ENCODE measurements at regions not wholly inside any gene's neighbourhood (a gene's known extent, or its start where the extent isn't known, plus 50 kb on each side); places are given as distances from the start of the nearest gene placed in this dataset.

DNA sequence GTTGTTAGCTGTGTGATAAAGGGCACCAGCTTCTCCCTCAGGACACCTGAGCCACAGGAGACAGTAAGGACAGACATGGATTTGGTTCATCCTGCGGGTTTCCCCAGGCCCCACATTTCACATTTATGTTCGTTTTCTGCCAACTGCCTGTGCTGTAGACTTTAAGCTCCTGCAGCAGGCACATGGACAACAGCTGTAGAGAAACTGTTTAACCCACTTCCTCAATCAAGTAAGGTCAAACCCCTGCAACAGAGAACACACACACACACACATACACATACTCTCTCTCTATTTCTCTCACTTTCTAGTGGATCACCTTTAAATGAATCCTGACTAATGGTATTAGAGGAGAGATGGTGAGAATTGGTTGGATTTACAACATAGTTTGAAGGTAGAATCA lies 90.7 kb downstream of the C11orf87 start:
- ATAC-seq = no peak
- TF ChIP-seq CSRNP3 (CRISPR knock-in tag; IDR thresholded peaks at IDR 0.05) (no peak), CSDC2 (CRISPR knock-in tag; IDR thresholded peaks at IDR 0.05) (no peak)

- no peak for TF ChIP-seq PPARA (CRISPR knock-in tag; IDR thresholded peaks at IDR 0.05; ENCODE audit: borderline replicate concordance)
- no peak for TF ChIP-seq ARNTL (CRISPR knock-in tag; IDR thresholded peaks at IDR 0.05; ENCODE audit: borderline replicate concordance, low read depth)
- no peak for TF ChIP-seq ZNF565 (CRISPR knock-in tag; conservative IDR thresholded peaks at IDR 0.05; ENCODE audit: low read depth)
- no peak for TF ChIP-seq CSDC2 (CRISPR knock-in tag; IDR thresholded peaks at IDR 0.05)
- no peak for TF ChIP-seq TSHZ2 (CRISPR knock-in tag; IDR thresholded peaks at IDR 0.05)
- ATAC-seq = no peak
Measured at GRCh38 chr11:109514313-109515018, 92.5 kb downstream of the C11orf87 start.

DNA sequence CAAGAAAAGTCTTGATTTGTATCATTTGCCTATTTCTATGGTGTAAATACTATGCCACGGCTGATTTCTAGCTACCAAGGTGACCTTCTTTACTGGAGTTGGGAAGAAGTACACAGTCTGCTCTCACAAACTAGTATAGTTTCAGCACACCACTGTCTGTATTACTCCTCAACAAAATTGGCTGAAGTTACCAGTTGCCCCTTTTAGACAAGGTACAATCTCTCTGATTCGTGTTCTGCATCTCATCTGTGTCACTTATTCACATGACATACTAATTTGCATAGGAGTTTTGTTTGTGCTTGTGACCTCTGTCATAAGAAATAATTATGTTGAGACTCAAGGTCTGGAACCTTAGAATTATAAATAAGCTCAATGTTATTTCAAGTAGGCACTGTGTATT lies 97.3 kb downstream of the C11orf87 start:
- ATAC-seq = no peak

More for the DNA sequence above, 97.3 kb downstream of the C11orf87 start:
- TF ChIP-seq ZNF70 (CRISPR knock-in tag; IDR thresholded peaks at IDR 0.05) (no peak), CSRNP3 (CRISPR knock-in tag; IDR thresholded peaks at IDR 0.05) (no peak), BACH2 (CRISPR knock-in tag; IDR thresholded peaks at IDR 0.05; ENCODE audit: borderline replicate concordance) (no peak), TCF4 (CRISPR knock-in tag; IDR thresholded peaks at IDR 0.05; ENCODE audit: borderline replicate concordance) (no peak), TSHZ2 (CRISPR knock-in tag; IDR thresholded peaks at IDR 0.05) (no peak), ZC3H10 (CRISPR knock-in tag; IDR thresholded peaks at IDR 0.05) (no peak), GLIS3 (CRISPR knock-in tag; IDR thresholded peaks at IDR 0.05) (no peak), RARB (CRISPR knock-in tag; IDR thresholded peaks at IDR 0.05) (no peak), ESRRG (CRISPR knock-in tag; IDR thresholded peaks at IDR 0.05) (no peak), ZNF565 (CRISPR knock-in tag; conservative IDR thresholded peaks at IDR 0.05; ENCODE audit: low read depth) (no peak), ZFP30 (CRISPR knock-in tag; IDR thresholded peaks at IDR 0.05) (no peak), ZFP3 (CRISPR knock-in tag; IDR thresholded peaks at IDR 0.05) (no peak), POU6F1 (CRISPR knock-in tag; IDR thresholded peaks at IDR 0.05; ENCODE audit: borderline replicate concordance, low read depth) (no peak), CSDC2 (CRISPR knock-in tag; IDR thresholded peaks at IDR 0.05) (no peak), TOX (CRISPR knock-in tag; IDR thresholded peaks at IDR 0.05; ENCODE audit: borderline replicate concordance) (no peak), ZNF8 (CRISPR knock-in tag; IDR thresholded peaks at IDR 0.05) (no peak), ISL1 (CRISPR knock-in tag; IDR thresholded peaks at IDR 0.05) (no peak), ARNTL (CRISPR knock-in tag; IDR thresholded peaks at IDR 0.05; ENCODE audit: borderline replicate concordance, low read depth) (no peak), PPARA (CRISPR knock-in tag; IDR thresholded peaks at IDR 0.05; ENCODE audit: borderline replicate concordance) (no peak)
- TF ChIP-seq, protein P1, sequence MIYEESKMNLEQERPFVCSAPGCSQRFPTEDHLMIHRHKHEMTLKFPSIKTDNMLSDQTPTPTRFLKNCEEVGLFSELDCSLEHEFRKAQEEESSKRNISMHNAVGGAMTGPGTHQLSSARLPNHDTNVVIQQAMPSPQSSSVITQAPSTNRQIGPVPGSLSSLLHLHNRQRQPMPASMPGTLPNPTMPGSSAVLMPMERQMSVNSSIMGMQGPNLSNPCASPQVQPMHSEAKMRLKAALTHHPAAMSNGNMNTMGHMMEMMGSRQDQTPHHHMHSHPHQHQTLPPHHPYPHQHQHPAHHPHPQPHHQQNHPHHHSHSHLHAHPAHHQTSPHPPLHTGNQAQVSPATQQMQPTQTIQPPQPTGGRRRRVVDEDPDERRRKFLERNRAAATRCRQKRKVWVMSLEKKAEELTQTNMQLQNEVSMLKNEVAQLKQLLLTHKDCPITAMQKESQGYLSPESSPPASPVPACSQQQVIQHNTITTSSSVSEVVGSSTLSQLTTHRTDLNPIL (CRISPR knock-in tag; IDR thresholded peaks at IDR 0.05; ENCODE audit: low read depth) = no peak

Data from SK-N-SH treated with all-trans-retinoic acid at 6 μM for 48 hours (cell line).